Progenitor cell of endocrine pancreas (in vitro differentiated cells): ENCODE measurements at regions not wholly inside any gene's neighbourhood (a gene's known extent, or its start where the extent isn't known, plus 50 kb on each side); places are given as distances from the start of the nearest gene placed in this dataset.

Experiments used
- DNase-seq: peaks from one replicate; pipeline ENCODE4 v3.0.0; 2021; ENCODE audit warnings: low spot score; ENCODE audit not compliant: unreplicated experiment
- H3K27ac Mint-ChIP-seq: 2 replicates; pipeline ENCODE4 v1.8.0; 2021; ENCODE audit warnings: mild to moderate bottlenecking, moderate library complexity, mixed read lengths
- H3K27me3 Mint-ChIP-seq: 2 replicates; pipeline ENCODE4 v1.8.0; 2021; ENCODE audit warnings: mixed read lengths
- H3K36me3 Mint-ChIP-seq: 2 replicates; pipeline ENCODE4 v1.8.0; 2022; ENCODE audit warnings: mixed read lengths; ENCODE audit not compliant: insufficient read depth
- H3K4me1 Mint-ChIP-seq: 2 replicates; pipeline ENCODE4 v1.8.0; 2021; ENCODE audit warnings: low read depth, mixed read lengths
- H3K4me3 Mint-ChIP-seq: 2 replicates; pipeline ENCODE4 v1.8.0; 2021; ENCODE audit warnings: low read depth, mild to moderate bottlenecking, moderate library complexity, mixed read lengths
- H3K9me3 Mint-ChIP-seq: 2 replicates; pipeline ENCODE4 v1.8.0; 2021; ENCODE audit warnings: low read depth, mixed read lengths
- TF ChIP-seq, protein P1 (sequence below): fragments of 200-600 bp; sonication (generic); IDR thresholded peaks from one replicate; pipeline ENCODE4 v1.5.0; 2021; ENCODE audit warnings: antibody characterized with exemption, mild to moderate bottlenecking; ENCODE audit not compliant: unreplicated experiment

- Mint-ChIP-seq H3K4me3 (no peak overlapping the region), H3K27me3 (no peaks in the 10 kb centered on the region), H3K4me1 (no peaks in the 10 kb centered on the region), H3K36me3 (no peaks in the 10 kb centered on the region), H3K27ac (no peak overlapping the region), H3K9me3 (no peaks in the 10 kb centered on the region)
- DNase-seq: no peak
- TF ChIP-seq, protein P1, sequence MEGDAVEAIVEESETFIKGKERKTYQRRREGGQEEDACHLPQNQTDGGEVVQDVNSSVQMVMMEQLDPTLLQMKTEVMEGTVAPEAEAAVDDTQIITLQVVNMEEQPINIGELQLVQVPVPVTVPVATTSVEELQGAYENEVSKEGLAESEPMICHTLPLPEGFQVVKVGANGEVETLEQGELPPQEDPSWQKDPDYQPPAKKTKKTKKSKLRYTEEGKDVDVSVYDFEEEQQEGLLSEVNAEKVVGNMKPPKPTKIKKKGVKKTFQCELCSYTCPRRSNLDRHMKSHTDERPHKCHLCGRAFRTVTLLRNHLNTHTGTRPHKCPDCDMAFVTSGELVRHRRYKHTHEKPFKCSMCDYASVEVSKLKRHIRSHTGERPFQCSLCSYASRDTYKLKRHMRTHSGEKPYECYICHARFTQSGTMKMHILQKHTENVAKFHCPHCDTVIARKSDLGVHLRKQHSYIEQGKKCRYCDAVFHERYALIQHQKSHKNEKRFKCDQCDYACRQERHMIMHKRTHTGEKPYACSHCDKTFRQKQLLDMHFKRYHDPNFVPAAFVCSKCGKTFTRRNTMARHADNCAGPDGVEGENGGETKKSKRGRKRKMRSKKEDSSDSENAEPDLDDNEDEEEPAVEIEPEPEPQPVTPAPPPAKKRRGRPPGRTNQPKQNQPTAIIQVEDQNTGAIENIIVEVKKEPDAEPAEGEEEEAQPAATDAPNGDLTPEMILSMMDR: no peak
Measured at GRCh38 chr5:26663500-26663899, 374.9 kb downstream of the CDH9 start.

DNA sequence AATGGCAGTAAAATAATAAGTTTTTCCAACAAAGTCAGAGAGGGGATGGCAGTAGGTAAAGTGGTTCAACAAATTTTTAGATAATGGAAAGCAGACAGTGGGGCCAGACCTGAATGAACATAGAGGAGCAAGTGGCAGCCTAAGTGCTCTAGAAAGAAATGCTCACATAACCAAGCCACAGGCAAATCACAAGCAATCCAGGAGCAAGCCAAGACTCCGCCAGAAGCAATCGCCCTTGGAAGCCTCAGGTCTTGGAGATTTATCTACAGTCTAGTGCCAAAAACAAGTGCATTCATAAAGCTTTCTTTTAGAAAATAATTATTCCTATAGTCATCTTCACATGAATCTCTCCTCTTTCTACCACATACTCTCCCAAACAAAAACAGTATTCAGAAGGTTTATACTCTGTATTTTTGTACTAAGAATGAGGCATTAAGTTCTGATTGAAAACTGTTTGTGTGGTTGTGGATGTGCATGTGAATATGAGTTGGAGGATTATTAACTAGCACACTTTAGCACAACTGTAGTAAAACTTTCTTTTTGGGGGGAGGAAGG lies 375.5 kb downstream of the CDH9 start:
- no peaks in the 10 kb centered on the region for H3K9me3 Mint-ChIP-seq
- DNase-seq: no peak
- no peaks in the 10 kb centered on the region for H3K36me3 Mint-ChIP-seq
- H3K27me3 Mint-ChIP-seq: no peaks in the 10 kb centered on the region
- TF ChIP-seq, protein P1: no peak
- no peak overlapping the region for H3K27ac Mint-ChIP-seq
- no peaks in the 10 kb centered on the region for H3K4me1 Mint-ChIP-seq
- no peak overlapping the region for H3K4me3 Mint-ChIP-seq

GRCh38 chr5:26660116-26660515 lies 378.3 kb downstream of the CDH9 start:
- Mint-ChIP-seq H3K27me3 (no peaks in the 10 kb centered on the region), H3K36me3 (no peaks in the 10 kb centered on the region), H3K27ac (no peak overlapping the region), H3K9me3 (peaks cover 9% of the 10 kb centered on the region), H3K4me1 (no peaks in the 10 kb centered on the region), H3K4me3 (no peak overlapping the region)
- TF ChIP-seq, protein P1: no peak
- no peak for DNase-seq

DNA sequence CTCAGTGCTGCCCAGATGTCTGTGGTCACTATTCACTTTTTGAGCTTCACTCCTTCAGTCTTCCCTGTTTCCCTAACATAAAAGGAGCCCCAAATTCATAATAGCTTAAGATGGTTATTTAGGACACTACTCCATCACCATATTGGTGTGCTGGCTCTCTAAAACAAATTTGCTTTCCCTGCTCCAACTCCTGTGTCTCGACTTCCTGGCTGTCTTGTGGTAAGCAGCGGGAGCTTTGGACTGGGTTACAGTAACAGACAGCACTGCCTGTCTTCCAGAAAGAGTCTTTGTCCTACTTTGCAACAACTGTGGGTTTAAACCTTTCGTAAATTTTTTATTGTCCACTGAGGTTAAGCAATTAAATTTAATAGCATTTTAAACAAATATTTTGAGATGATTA lies 389.4 kb downstream of the CDH9 start:
- Mint-ChIP-seq H3K4me3 (no peak overlapping the region), H3K27ac (no peak overlapping the region), H3K27me3 (no peaks in the 10 kb centered on the region), H3K9me3 (peaks cover 7% of the 10 kb centered on the region), H3K36me3 (no peaks in the 10 kb centered on the region), H3K4me1 (no peaks in the 10 kb centered on the region)
- TF ChIP-seq, protein P1: no peak
- DNase-seq: no peak

DNA sequence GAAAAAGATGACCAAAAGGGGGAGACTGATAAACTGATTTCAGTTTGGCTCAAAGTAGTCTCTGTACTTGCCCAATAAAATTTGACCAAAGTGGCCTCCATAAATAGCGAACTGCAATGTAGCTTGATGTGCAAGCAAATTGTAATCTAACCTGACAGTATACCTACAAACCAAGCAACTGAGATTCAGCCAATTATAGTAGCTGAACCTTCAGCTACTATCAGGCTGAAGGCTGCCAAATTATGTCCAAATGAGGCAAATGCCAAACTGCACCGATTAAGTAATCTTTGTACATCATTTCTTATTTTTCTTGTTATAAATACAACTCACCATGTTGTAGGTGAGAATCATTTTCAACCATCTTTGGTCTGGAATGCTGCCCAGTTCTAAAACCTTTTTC lies 390.6 kb downstream of the CDH9 start:
- Mint-ChIP-seq H3K4me1 (no peaks in the 10 kb centered on the region), H3K4me3 (no peak overlapping the region), H3K36me3 (no peaks in the 10 kb centered on the region), H3K27me3 (no peaks in the 10 kb centered on the region), H3K27ac (no peak overlapping the region), H3K9me3 (peaks cover 3% of the 10 kb centered on the region)
- no peak for DNase-seq
- TF ChIP-seq, protein P1: no peak
